PC-3 (cell line): ENCODE measurements at regions not wholly inside any gene's neighbourhood (a gene's known extent, or its start where the extent isn't known, plus 50 kb on each side); places are given as distances from the start of the nearest gene placed in this dataset.
"Not testable (repeated sequence)": the region's sequence is repeated elsewhere in the genome, so short reads cannot be mapped to it uniquely, and the experiment has no call there.

Experiments used
- EZH2 ChIP-seq: fragments of 300-600 bp; sonication (generic); IDR thresholded peaks from one replicate; pipeline ENCODE4 v1.6.1; 2017; ENCODE audit warnings: antibody characterized with exemption, mild to moderate bottlenecking, low read length; ENCODE audit not compliant: unreplicated experiment
- EZH2phosphoT487 ChIP-seq: fragments of 300-600 bp; sonication (generic); IDR thresholded peaks from 2 replicates; pipeline ENCODE4 v1.6.1; 2018; ENCODE audit warnings: mild to moderate bottlenecking, antibody characterized with exemption, low read length, borderline replicate concordance
- TF ChIP-seq, protein P1 (sequence below): fragments of 300-600 bp; sonication (generic); conservative IDR thresholded peaks from 2 replicates; pipeline ENCODE4 v1.5.1; 2017; ENCODE audit warnings: antibody characterized with exemption, low read depth, mild to moderate bottlenecking, low read length

DNA sequence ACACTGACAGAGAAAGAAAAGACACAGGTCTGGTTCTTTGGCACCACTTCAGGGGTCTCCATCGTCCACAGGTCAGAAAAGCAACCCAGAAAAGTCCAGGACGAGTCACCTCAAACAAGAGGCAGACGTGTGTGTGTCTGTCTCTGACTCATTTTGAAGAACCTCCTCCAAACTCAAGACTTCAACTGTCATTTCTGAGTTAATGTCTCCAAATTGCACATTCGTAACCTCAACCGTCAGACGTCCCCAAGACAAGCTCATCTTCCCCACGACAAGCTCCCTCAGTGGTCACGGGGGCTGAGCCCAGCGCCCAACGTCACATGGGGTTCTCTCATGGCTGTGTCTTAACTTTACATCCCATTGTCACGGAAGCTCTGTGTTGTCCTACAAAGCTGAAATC lies 70.2 kb upstream of the TNK2 start:
- TF ChIP-seq, protein P1, sequence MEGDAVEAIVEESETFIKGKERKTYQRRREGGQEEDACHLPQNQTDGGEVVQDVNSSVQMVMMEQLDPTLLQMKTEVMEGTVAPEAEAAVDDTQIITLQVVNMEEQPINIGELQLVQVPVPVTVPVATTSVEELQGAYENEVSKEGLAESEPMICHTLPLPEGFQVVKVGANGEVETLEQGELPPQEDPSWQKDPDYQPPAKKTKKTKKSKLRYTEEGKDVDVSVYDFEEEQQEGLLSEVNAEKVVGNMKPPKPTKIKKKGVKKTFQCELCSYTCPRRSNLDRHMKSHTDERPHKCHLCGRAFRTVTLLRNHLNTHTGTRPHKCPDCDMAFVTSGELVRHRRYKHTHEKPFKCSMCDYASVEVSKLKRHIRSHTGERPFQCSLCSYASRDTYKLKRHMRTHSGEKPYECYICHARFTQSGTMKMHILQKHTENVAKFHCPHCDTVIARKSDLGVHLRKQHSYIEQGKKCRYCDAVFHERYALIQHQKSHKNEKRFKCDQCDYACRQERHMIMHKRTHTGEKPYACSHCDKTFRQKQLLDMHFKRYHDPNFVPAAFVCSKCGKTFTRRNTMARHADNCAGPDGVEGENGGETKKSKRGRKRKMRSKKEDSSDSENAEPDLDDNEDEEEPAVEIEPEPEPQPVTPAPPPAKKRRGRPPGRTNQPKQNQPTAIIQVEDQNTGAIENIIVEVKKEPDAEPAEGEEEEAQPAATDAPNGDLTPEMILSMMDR: not testable (repeated sequence)
- not testable (repeated sequence) for TF ChIP-seq EZH2phosphoT487, EZH2
